ENCODE measurements at regions not wholly inside any gene's neighbourhood (a gene's known extent, or its start where the extent isn't known, plus 50 kb on each side); places are given as distances from the start of the nearest gene placed in this dataset.
"Not testable (repeated sequence)": the region's sequence is repeated elsewhere in the genome, so short reads cannot be mapped to it uniquely, and the experiment has no call there.

DNA sequence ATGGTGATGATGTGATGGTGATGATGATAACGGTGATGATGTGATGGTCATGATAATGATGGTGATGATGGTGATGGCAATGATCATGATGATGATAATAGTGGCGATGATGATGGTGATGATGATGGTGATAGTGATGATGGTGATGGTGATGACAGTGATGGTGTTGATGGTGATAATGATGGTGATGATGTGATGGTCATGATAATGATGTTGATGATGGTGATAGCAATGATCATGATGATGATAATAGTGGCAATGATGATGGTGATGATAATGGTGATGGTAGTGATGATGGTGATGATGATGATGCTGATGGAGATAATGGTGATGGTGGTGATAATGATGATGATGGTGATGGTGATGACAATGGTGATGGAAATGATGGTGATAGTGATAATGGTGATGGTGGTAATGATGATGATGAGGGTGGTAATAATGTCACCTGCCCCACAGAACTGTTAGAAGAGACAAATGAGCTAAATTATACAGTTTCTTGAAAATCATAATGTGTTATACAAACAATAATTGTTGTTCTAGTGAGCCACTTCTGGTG is 289.9 kb downstream of the ASMT start:
- Histone ChIP-seq H3K9me3 (no peaks in the 10 kb centered on the region), H3K27ac (no peak overlapping the region), H3K27me3 (no peaks in the 10 kb centered on the region), H3K4me1 (no peaks in the 10 kb centered on the region), H3K4me3 (no peak overlapping the region), H3K36me3 (no peaks in the 10 kb centered on the region)
- no peak for TF ChIP-seq CTCF (IDR thresholded peaks at IDR 0.05)
- TF ChIP-seq POLR2A (IDR thresholded peaks at IDR 0.05): no peak
- no peak for DNase-seq

GRCh38 chrX:1906028-1906427 is 291.2 kb downstream of the ASMT start:
- H3K27ac ChIP-seq: no peak overlapping the region
- no peaks in the 10 kb centered on the region for H3K4me1 ChIP-seq
- H3K27me3 ChIP-seq: no peaks in the 10 kb centered on the region
- H3K9me3 ChIP-seq: no peaks in the 10 kb centered on the region
- TF ChIP-seq POLR2A (IDR thresholded peaks at IDR 0.05) (no peak), CTCF (IDR thresholded peaks at IDR 0.05) (no peak)
- no peak overlapping the region for H3K4me3 ChIP-seq
- no peak for DNase-seq
- no peaks in the 10 kb centered on the region for H3K36me3 ChIP-seq

DNA sequence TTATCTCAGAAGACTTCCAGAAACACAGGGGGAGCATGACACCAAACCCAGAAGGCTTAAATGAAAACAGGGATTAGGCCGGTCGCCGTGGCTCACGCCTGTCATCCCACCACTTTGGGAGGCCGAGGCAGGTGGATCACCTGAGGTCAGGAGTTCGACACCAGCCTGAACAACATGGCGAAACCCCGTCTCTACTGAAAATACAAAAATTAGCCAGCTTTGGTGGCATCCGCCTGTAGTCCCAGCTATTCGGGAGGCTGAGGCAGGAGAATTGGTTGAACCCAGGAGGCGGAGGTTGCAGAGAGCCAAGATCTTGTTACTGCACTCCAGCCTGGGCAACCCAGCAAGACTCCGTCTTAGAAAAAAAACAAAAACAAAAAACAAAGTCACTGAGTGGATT is 294.1 kb downstream of the ASMT start:
- not testable (repeated sequence) for H3K4me3 ChIP-seq, H3K27me3 ChIP-seq, H3K9me3 ChIP-seq, DNase-seq, H3K4me1 ChIP-seq, H3K36me3 ChIP-seq, H3K27ac ChIP-seq

DNA sequence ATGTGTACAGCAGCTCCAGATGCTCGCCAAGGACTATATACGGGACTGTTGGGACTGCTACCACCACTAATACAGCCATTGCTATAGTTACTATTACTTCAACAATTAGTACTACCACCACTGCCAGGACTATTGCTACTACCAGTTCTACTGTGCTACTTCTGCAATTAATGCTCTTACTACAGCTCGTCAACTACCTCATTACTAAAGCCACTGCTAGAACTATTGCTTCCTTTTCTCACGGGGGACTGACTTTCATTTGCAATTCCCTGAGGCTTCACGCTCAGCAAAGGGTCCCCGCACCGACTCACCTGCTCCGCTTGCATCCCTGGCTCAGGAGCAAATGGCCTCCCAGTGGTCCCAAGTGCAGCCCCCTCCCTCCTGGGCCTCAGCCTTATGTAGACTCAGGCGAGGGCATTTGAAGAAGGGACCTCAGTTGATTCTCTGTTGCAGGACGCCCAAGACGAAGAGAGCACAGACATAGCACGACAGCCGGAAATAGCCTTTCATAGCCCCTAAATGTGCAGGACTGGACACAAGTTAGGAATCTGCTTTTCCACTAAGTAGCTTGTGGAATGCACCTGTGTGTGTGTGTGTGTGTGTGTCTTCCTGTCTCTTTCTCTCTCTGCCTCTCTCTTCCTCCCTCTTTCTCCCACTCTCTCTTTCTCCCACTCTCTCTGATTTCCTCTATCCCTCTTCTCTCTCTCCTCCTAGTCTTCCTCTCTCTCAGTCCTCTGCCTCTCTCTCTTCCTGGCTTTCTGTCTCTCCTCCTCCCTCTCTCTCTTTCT is 294.8 kb downstream of the ASMT start:
- no peak overlapping the region for H3K27ac ChIP-seq
- H3K27me3 ChIP-seq: no peaks in the 10 kb centered on the region
- no peaks in the 10 kb centered on the region for H3K9me3 ChIP-seq
- no peaks in the 10 kb centered on the region for H3K36me3 ChIP-seq
- H3K4me1 ChIP-seq: no peaks in the 10 kb centered on the region
- DNase-seq: no peak
- H3K4me3 ChIP-seq: no peak overlapping the region
- TF ChIP-seq CTCF (IDR thresholded peaks at IDR 0.05) (no peak), POLR2A (IDR thresholded peaks at IDR 0.05) (no peak)

DNA sequence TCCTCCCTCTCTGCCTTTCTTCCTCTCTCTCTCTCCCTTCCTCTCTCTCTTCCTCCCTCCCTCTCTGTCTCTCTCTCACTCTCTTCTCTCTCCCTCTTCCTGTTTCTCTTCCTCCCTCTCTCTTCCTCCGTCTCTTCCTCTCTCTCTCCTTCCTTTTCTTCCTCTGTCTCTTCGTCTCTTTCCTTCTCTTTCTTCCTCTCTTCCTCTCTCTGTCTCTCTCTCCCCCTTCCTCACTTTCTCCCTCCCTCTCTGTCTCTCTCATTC is 295.3 kb downstream of the ASMT start:
- Histone ChIP-seq H3K27ac (no peak overlapping the region), H3K4me1 (no peaks in the 10 kb centered on the region), H3K4me3 (no peak overlapping the region), H3K9me3 (no peaks in the 10 kb centered on the region), H3K36me3 (no peaks in the 10 kb centered on the region), H3K27me3 (no peaks in the 10 kb centered on the region)
- TF ChIP-seq CTCF (IDR thresholded peaks at IDR 0.05) (no peak), POLR2A (IDR thresholded peaks at IDR 0.05) (no peak)
- no peak for DNase-seq

- no peak for DNase-seq
- no peaks in the 10 kb centered on the region for H3K27me3 ChIP-seq
- no peaks in the 10 kb centered on the region for H3K9me3 ChIP-seq
- H3K36me3 ChIP-seq: no peaks in the 10 kb centered on the region
- H3K4me3 ChIP-seq: no peak overlapping the region
- H3K4me1 ChIP-seq: no peaks in the 10 kb centered on the region
- no peak overlapping the region for H3K27ac ChIP-seq
- TF ChIP-seq POLR2A (IDR thresholded peaks at IDR 0.05): no peak
- TF ChIP-seq CTCF (IDR thresholded peaks at IDR 0.05): no peak
These were observed 296.7 kb downstream of the ASMT start for GRCh38 chrX:1911401-1912128.

All from Peyer's patch (tissue), 4 donors.